Hepatocyte (in vitro differentiated cells): ENCODE measurements at regions not wholly inside any gene's neighbourhood (a gene's known extent, or its start where the extent isn't known, plus 50 kb on each side); places are given as distances from the start of the nearest gene placed in this dataset.

Experiments used
- DNase-seq: peaks from one replicate; pipeline ENCODE4 v3.0.0-alpha.2; 2016; ENCODE audit warnings: low spot score
- H2AFZ ChIP-seq: fragments of 200-600 bp; sonication (generic); 2 replicates; pipeline ENCODE4 v1.6.0; 2016; ENCODE audit warnings: antibody characterized with exemption, mild to moderate bottlenecking
- H3K27ac ChIP-seq: fragments of 200-600 bp; sonication (generic); 2 replicates; pipeline ENCODE4 v1.5.1; 2016; ENCODE audit warnings: mild to moderate bottlenecking
- H3K27me3 ChIP-seq: fragments of 200-600 bp; sonication (generic); 2 replicates; pipeline ENCODE4 v1.6.1; 2016
- H3K36me3 ChIP-seq: fragments of 200-600 bp; sonication (generic); replicated peaks from 2 replicates; pipeline ENCODE4 v1.5.1; 2016; ENCODE audit warnings: low read depth; ENCODE audit not compliant: insufficient read depth
- H3K4me1 ChIP-seq: fragments of 200-600 bp; sonication (generic); 2 replicates; pipeline ENCODE4 v1.5.1; 2016; ENCODE audit warnings: mild to moderate bottlenecking, moderate library complexity; ENCODE audit not compliant: insufficient read depth
- H3K4me2 ChIP-seq: fragments of 200-600 bp; sonication (generic); 2 replicates; pipeline ENCODE4 v1.6.0; 2016
- H3K4me3 ChIP-seq: fragments of 200-600 bp; sonication (generic); 2 replicates; pipeline ENCODE4 v1.5.1; 2016; ENCODE audit warnings: mild to moderate bottlenecking
- H3K79me2 ChIP-seq: fragments of 200-600 bp; sonication (generic); 2 replicates; pipeline ENCODE4 v1.6.0; 2017; ENCODE audit warnings: mild to moderate bottlenecking
- H3K9me2 ChIP-seq: fragments of 200-600 bp; sonication (generic); replicated peaks from 2 replicates; pipeline ENCODE4 v1.6.0; 2017; ENCODE audit warnings: mild to moderate bottlenecking; ENCODE audit not compliant: insufficient read depth
- H3K9me3 ChIP-seq: fragments of 200-600 bp; sonication (generic); 2 replicates; pipeline ENCODE4 v1.5.1; 2016; ENCODE audit warnings: low read depth, mild to moderate bottlenecking
- H4K20me1 ChIP-seq: fragments of 200-600 bp; sonication (generic); 2 replicates; pipeline ENCODE4 v1.6.0; 2016; ENCODE audit warnings: mild to moderate bottlenecking; ENCODE audit not compliant: insufficient read depth, poor library complexity, severe bottlenecking
- EZH2 ChIP-seq: fragments of 200-600 bp; sonication (generic); IDR thresholded peaks from 2 replicates; pipeline ENCODE4 v1.6.1; 2016; ENCODE audit warnings: antibody characterized with exemption, mild to moderate bottlenecking, borderline replicate concordance
- EZH2phosphoT487 ChIP-seq: fragments of 200-600 bp; sonication (generic); IDR thresholded peaks from one replicate; pipeline ENCODE4 v1.6.1; 2018; ENCODE audit warnings: antibody characterized with exemption, mild to moderate bottlenecking, low read depth, moderate library complexity; ENCODE audit not compliant: unreplicated experiment, severe bottlenecking
- WGBS: methylation state at CpG from one replicate; pipeline ENCODE4 v1.1.6; 2016; ENCODE audit warnings: low lambda C conversion rate; ENCODE audit errors: missing lambda C conversion rate; 5-methylcytosine and 5-hydroxymethylcytosine counted together
- TF ChIP-seq, protein P1 (sequence below): fragments of 200-600 bp; sonication (generic); IDR thresholded peaks from 2 replicates; pipeline ENCODE4 v1.5.1; 2016; ENCODE audit warnings: antibody characterized with exemption, mild to moderate bottlenecking; ENCODE audit not compliant: poor library complexity

DNA sequence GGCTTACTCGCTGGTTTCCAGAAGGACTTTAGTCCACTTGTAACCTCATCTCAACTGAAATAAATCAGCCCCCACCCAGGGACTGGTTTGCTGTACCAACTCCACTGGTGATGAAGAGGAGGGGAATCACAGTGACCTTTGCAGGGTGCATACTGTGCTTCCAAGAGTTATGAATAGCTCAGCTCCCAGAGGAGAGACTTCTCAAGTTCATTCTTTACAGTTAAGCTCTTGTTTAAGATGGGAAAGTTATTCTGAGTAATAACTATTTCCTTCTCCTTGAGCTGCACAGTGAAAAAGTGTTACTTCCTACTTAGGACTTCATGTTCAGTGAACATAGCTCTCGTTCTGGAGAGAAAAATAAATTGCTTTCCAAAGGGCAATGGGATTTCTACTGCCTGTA, 166.5 kb upstream of the ECI2 start:
- TF ChIP-seq EZH2 (no peak), EZH2phosphoT487 (no peak)
- TF ChIP-seq, protein P1, sequence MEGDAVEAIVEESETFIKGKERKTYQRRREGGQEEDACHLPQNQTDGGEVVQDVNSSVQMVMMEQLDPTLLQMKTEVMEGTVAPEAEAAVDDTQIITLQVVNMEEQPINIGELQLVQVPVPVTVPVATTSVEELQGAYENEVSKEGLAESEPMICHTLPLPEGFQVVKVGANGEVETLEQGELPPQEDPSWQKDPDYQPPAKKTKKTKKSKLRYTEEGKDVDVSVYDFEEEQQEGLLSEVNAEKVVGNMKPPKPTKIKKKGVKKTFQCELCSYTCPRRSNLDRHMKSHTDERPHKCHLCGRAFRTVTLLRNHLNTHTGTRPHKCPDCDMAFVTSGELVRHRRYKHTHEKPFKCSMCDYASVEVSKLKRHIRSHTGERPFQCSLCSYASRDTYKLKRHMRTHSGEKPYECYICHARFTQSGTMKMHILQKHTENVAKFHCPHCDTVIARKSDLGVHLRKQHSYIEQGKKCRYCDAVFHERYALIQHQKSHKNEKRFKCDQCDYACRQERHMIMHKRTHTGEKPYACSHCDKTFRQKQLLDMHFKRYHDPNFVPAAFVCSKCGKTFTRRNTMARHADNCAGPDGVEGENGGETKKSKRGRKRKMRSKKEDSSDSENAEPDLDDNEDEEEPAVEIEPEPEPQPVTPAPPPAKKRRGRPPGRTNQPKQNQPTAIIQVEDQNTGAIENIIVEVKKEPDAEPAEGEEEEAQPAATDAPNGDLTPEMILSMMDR, result no peak
- H3K4me3 ChIP-seq, result no peak overlapping the region
- 81% methylated on average over 2 of the region's 2 CpGs for WGBS
- H4K20me1 ChIP-seq, result no peaks in the 10 kb centered on the region
- no peaks in the 10 kb centered on the region for H3K36me3 ChIP-seq
- no peaks in the 10 kb centered on the region for H3K27me3 ChIP-seq
- peaks cover 6% of the 10 kb centered on the region for H3K4me1 ChIP-seq
- no peaks in the 10 kb centered on the region for H3K79me2 ChIP-seq
- no peaks in the 10 kb centered on the region for H3K9me2 ChIP-seq
- H3K27ac ChIP-seq, result no peak overlapping the region
- no peak overlapping the region for H2AFZ ChIP-seq
- no peak overlapping the region for H3K4me2 ChIP-seq
- H3K9me3 ChIP-seq, result no peaks in the 10 kb centered on the region
- no peak for DNase-seq

DNA sequence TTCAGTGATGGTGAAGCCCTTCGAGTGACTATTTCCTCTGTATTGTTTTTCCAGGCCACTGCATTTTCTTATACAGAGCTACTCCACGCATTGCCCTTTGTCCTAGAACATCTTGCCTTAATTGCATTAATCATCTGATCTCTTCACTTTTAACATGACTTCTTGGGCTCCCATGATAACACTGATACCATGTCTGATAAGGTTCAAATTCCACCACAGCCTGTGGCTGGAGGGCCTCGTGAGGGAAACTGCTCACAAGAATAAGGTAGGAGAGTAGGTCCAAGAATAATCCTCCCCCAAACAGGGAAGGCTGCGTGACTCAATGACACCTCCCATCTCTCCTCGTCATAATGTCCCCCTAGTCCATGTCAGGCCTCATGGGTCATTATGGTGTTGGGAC, 165.5 kb upstream of the ECI2 start:
- Histone ChIP-seq H4K20me1 (no peaks in the 10 kb centered on the region), H3K9me3 (no peaks in the 10 kb centered on the region), H3K9me2 (no peaks in the 10 kb centered on the region), H3K36me3 (no peaks in the 10 kb centered on the region), H3K79me2 (no peaks in the 10 kb centered on the region), H3K27me3 (no peaks in the 10 kb centered on the region), H2AFZ (no peak overlapping the region), H3K4me2 (peak overlapping the region; percentile 8), H3K4me1 (peaks cover 6% of the 10 kb centered on the region), H3K27ac (peak overlapping the region; percentile 64), H3K4me3 (no peak overlapping the region)
- no peak for DNase-seq
- WGBS, result 74% methylated on average over 5 of the region's 5 CpGs
- TF ChIP-seq, protein P1, result no peak
- TF ChIP-seq EZH2, result no peak
- TF ChIP-seq EZH2phosphoT487, result no peak

DNA sequence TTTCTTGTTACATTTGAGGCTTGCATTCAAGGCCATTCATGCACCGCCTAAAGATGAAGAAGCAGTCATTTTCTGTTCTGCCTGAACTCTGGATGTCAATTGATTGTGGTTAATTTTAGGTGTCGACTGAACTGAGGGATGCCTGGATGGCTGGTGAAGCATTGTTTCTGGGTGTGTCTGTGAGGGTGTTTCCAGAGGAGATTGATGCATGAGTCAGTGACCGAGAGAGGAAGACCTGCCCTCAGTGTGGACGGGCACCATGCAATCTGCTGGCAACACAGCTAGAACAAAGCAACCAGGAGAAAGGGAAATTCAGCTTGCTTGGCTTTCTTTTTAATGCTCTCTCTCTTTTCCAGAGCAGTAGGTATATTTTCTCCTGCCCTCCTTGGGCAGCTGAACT, 164.1 kb upstream of the ECI2 start:
- Histone ChIP-seq H3K36me3 (no peaks in the 10 kb centered on the region), H3K9me3 (no peaks in the 10 kb centered on the region), H3K4me2 (no peak overlapping the region), H4K20me1 (no peaks in the 10 kb centered on the region), H3K4me1 (peaks cover 6% of the 10 kb centered on the region), H3K27me3 (no peaks in the 10 kb centered on the region), H3K4me3 (no peak overlapping the region), H3K27ac (no peak overlapping the region), H3K79me2 (no peaks in the 10 kb centered on the region), H2AFZ (no peak overlapping the region), H3K9me2 (no peaks in the 10 kb centered on the region)
- 88% methylated on average over 4 of the region's 4 CpGs for WGBS
- no peak for DNase-seq
- no peak for TF ChIP-seq EZH2
- TF ChIP-seq, protein P1, result no peak
- no peak for TF ChIP-seq EZH2phosphoT487

DNA sequence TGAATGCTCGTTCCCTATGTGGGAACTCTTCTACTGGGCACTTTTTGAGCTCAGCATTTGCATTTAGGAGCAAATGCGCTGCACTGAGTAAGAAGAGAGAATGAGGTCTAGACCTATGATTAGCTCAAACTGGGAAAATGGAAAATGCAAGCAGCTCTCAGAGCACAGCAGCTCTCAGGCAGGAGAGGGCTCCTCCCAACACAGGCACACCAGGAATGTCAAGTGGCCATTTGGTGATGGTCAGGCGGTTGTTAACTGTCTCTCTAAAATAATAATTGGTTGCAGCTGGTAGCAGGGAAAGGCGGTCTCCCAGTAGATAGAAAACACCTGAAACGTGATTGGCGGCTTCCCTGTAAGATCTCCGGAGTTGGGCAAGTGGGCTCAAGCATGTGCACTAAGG, 162.0 kb upstream of the ECI2 start:
- WGBS, result 79% methylated on average over 7 of the region's 7 CpGs
- Histone ChIP-seq H4K20me1 (no peaks in the 10 kb centered on the region), H3K36me3 (no peaks in the 10 kb centered on the region), H3K27me3 (no peaks in the 10 kb centered on the region), H2AFZ (no peak overlapping the region), H3K27ac (no peak overlapping the region), H3K9me2 (no peaks in the 10 kb centered on the region), H3K79me2 (no peaks in the 10 kb centered on the region), H3K4me3 (no peak overlapping the region), H3K9me3 (no peaks in the 10 kb centered on the region), H3K4me1 (peaks cover 6% of the 10 kb centered on the region), H3K4me2 (no peak overlapping the region)
- no peak for DNase-seq
- TF ChIP-seq EZH2, result no peak
- TF ChIP-seq, protein P1, result no peak
- TF ChIP-seq EZH2phosphoT487, result no peak
